SK-N-SH (cell line): ENCODE measurements at regions not wholly inside any gene's neighbourhood (a gene's known extent, or its start where the extent isn't known, plus 50 kb on each side); places are given as distances from the start of the nearest gene placed in this dataset.

Experiments
- CTCF ChIP-seq: fragments of 200-600 bp; sonication (generic); IDR thresholded peaks from 2 replicates; pipeline ENCODE4 v1.6.1; 2017; ENCODE audit warnings: antibody characterized with exemption, mild to moderate bottlenecking, moderate library complexity
- EP300 ChIP-seq, 2 experiments: IDR thresholded peaks; 2 replicates each; pipeline versions ENCODE4 v1.4.0 to v1.6.1; 2012; ENCODE audit warnings: borderline replicate concordance in 1 of 2, low read depth in 1 of 2, low read length in 1 of 2
- POLR2AphosphoS5 ChIP-seq: IDR thresholded peaks from 2 replicates; pipeline ENCODE4 v1.6.1; 2012; ENCODE audit warnings: low read depth, low read length
- REST ChIP-seq: IDR thresholded peaks from 2 replicates; pipeline ENCODE4 v1.6.1; 2012; ENCODE audit warnings: mild to moderate bottlenecking, low read depth, low read length, moderate library complexity
- RFX5 ChIP-seq: IDR thresholded peaks from 2 replicates; pipeline ENCODE4 v1.6.1; 2012; ENCODE audit warnings: mild to moderate bottlenecking, improper control_type of control experiment, low read length
- TCF12 ChIP-seq: IDR thresholded peaks from 2 replicates; pipeline ENCODE4 v1.4.0; 2012
- ZBTB33 ChIP-seq: IDR thresholded peaks from 2 replicates; pipeline ENCODE4 v1.4.0; 2012; ENCODE audit warnings: low read depth, borderline replicate concordance

GRCh38 chr7:38123494-38123893, 54.6 kb upstream of the STARD3NL start:
- TF ChIP-seq REST (no peak), CTCF (no peak), ZBTB33 (no peak), EP300 (IDR thresholded peaks at IDR 0.05; ENCODE audit: borderline replicate concordance in 1 of 2, low read depth in 1 of 2, low read length in 1 of 2) (no peak), TCF12 (no peak), POLR2AphosphoS5 (no peak), RFX5 (no peak)
